Vagina (tissue), 2 donors: ENCODE measurements at regions not wholly inside any gene's neighbourhood (a gene's known extent, or its start where the extent isn't known, plus 50 kb on each side); places are given as distances from the start of the nearest gene placed in this dataset.

Source experiments
- DNase-seq, 2 donors: peaks; one replicate each; pipeline ENCODE4 v3.0.0-alpha.2; 2017; ENCODE audit errors: extremely low spot score in 2 of 2
- H3K27ac ChIP-seq: fragments of 200-600 bp; sonication (generic); one replicate; pipeline ENCODE4 v1.5.1; 2019
- H3K27me3 ChIP-seq: fragments of 200-600 bp; sonication (generic); one replicate; pipeline ENCODE4 v1.5.1; 2019
- H3K36me3 ChIP-seq, 2 donors: fragments of 200-600 bp; sonication (generic); one replicate each; pipeline ENCODE4 v1.5.1; 2017 to 2019
- H3K4me1 ChIP-seq: fragments of 200-600 bp; sonication (generic); one replicate; pipeline ENCODE4 v1.5.1; 2019
- H3K4me3 ChIP-seq, 2 donors: fragments of 200-600 bp; sonication (generic); 1 replicate in 1 of 2; 2 replicates in 1 of 2; pipeline ENCODE4 v1.5.1; 2016 to 2019
- H3K9me3 ChIP-seq: fragments of 200-600 bp; sonication (generic); one replicate; pipeline ENCODE4 v1.5.1; 2019
- CTCF ChIP-seq, 3 experiments: fragments of 450-650 bp in 2 of 3; fragments of 200-600 bp in 1 of 3; sonication (generic) in 1 of 3; IDR thresholded peaks; one replicate each; pipeline ENCODE4 v1.5.1; 2017 to 2019; ENCODE audit warnings: antibody characterized with exemption in 3 of 3, mild to moderate bottlenecking in 2 of 3, moderate library complexity in 2 of 3
- POLR2A ChIP-seq, 2 donors: fragments of 450-650 bp; IDR thresholded peaks; one replicate each; pipeline ENCODE4 v1.6.1; 2017; ENCODE audit warnings: antibody characterized with exemption in 2 of 2, mild to moderate bottlenecking in 2 of 2, moderate library complexity in 2 of 2
- POLR2AphosphoS5 ChIP-seq, 2 donors: sonication (generic); formaldehyde crosslinking; IDR thresholded peaks; one replicate each; pipeline ENCODE4 v1.9.0; 2017; ENCODE audit warnings: antibody characterized with exemption in 2 of 2, mild to moderate bottlenecking in 2 of 2, low read depth in 1 of 2; ENCODE audit not compliant: insufficient read depth in 1 of 2
- intact Hi-C: fragments of 100-400 bp; cut with DNase I; formaldehyde crosslinking; loops from one replicate; pipeline ENCODE4 v1.15.1; 2023

GRCh38 chr7:156543699-156544598, 96.6 kb upstream of the RNF32 start:
- intact Hi-C loops = no loop called here
- DNase-seq = no peak
- TF ChIP-seq POLR2AphosphoS5 (IDR thresholded peaks at IDR 0.05; ENCODE audit: insufficient read depth in 1 of 2, low read depth in 1 of 2) = no peak
- TF ChIP-seq POLR2A (IDR thresholded peaks at IDR 0.05) = no peak
- no peak for TF ChIP-seq CTCF (IDR thresholded peaks at IDR 0.05)
- no peaks in the 10 kb centered on the region for H3K27me3 ChIP-seq
- no peaks in the 10 kb centered on the region for H3K36me3 ChIP-seq
- no peaks in the 10 kb centered on the region for H3K4me1 ChIP-seq
- no peak overlapping the region for H3K27ac ChIP-seq
- no peak overlapping the region for H3K4me3 ChIP-seq
- no peaks in the 10 kb centered on the region for H3K9me3 ChIP-seq

- no peak for DNase-seq
- Histone ChIP-seq H3K27me3 (no peaks in the 10 kb centered on the region), H3K9me3 (no peaks in the 10 kb centered on the region), H3K4me3 (no peak overlapping the region), H3K4me1 (no peaks in the 10 kb centered on the region), H3K27ac (no peak overlapping the region), H3K36me3 (no peaks in the 10 kb centered on the region)
- TF ChIP-seq POLR2AphosphoS5 (IDR thresholded peaks at IDR 0.05; ENCODE audit: insufficient read depth in 1 of 2, low read depth in 1 of 2) = no peak
- intact Hi-C loops = no loop called here
Measured at GRCh38 chr7:156540619-156541165, 99.9 kb upstream of the RNF32 start.

DNA sequence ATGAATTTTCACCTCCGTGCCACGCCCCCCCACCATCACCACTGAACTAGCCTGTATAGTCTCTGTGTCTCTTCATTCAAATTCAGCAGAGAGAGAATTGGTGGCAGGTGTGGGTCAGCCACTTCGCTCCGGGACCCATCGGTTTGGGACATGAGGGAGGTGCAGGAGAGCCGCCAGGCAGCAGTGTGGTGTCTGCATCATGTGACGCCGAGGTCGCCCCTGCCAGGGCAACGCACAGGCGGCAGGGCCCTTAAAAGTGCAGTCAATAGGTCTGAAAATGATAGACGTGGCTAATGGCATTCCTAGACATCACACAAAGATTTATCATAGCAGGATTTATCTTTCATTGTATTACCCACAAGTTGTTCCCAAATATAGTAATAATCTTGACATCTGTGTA, 100.6 kb upstream of the RNF32 start:
- TF ChIP-seq POLR2AphosphoS5 (IDR thresholded peaks at IDR 0.05; ENCODE audit: insufficient read depth in 1 of 2, low read depth in 1 of 2) (no peak), POLR2A (IDR thresholded peaks at IDR 0.05) (no peak), CTCF (IDR thresholded peaks at IDR 0.05) (no peak)
- no peak for DNase-seq

DNA sequence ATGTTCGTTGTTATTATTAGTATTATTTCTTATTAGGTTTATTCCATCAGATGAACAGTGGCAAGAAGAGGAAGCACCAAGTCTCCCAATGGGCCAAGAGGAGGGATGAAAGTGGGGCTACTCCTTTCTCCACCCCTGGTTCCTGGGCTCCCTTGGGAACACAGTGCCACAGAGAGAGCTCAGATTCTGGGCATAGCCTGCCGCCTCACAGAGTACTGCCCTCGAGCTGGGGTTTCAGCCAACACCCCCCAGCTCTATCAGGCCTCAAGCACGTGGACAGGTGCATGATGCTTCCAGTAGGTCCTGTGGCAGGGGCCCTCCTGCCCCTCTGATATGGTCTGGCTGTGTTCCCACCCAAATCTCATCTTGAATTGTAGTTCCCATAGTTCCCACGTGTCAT, 103.6 kb upstream of the RNF32 start:
- Histone ChIP-seq H3K9me3 (no peaks in the 10 kb centered on the region), H3K27ac (no peak overlapping the region), H3K36me3 (no peaks in the 10 kb centered on the region), H3K27me3 (no peaks in the 10 kb centered on the region), H3K4me3 (no peak overlapping the region), H3K4me1 (no peaks in the 10 kb centered on the region)
- DNase-seq = no peak
- TF ChIP-seq CTCF (IDR thresholded peaks at IDR 0.05) = no peak
- TF ChIP-seq POLR2A (IDR thresholded peaks at IDR 0.05) = no peak
- no peak for TF ChIP-seq POLR2AphosphoS5 (IDR thresholded peaks at IDR 0.05; ENCODE audit: insufficient read depth in 1 of 2, low read depth in 1 of 2)
- intact Hi-C loops = no loop called here

More for the DNA sequence above, 100.6 kb upstream of the RNF32 start:
- Histone ChIP-seq H3K4me1 (no peaks in the 10 kb centered on the region), H3K27ac (no peak overlapping the region), H3K9me3 (no peaks in the 10 kb centered on the region), H3K27me3 (no peaks in the 10 kb centered on the region), H3K36me3 (no peaks in the 10 kb centered on the region), H3K4me3 (no peak overlapping the region)
- intact Hi-C loops = no loop called here

DNA sequence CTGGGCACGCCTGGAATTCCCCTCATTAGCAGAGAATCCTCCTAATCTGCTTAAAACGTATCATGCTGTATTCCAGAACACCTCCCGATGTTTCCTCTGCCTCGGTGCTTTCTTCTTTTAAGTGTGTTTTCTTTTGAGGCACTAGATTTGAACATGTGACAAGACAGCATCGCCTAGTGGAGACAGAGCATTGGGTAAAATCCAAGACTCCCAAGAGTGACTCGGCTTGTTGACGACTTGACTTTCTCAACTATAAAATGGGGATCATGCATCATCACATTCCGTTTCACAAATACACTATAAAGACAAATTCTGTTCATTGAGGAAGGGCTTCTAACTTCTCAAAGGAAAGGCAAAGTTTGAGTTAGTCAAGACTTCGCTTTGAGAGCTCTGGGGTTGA, 105.6 kb upstream of the RNF32 start:
- TF ChIP-seq POLR2A (IDR thresholded peaks at IDR 0.05) (no peak), POLR2AphosphoS5 (IDR thresholded peaks at IDR 0.05; ENCODE audit: insufficient read depth in 1 of 2, low read depth in 1 of 2) (no peak), CTCF (IDR thresholded peaks at IDR 0.05) (no peak)
- no peaks in the 10 kb centered on the region for H3K9me3 ChIP-seq
- H3K27me3 ChIP-seq = no peaks in the 10 kb centered on the region
- no peaks in the 10 kb centered on the region for H3K36me3 ChIP-seq
- DNase-seq = no peak
- no peaks in the 10 kb centered on the region for H3K4me1 ChIP-seq
- H3K4me3 ChIP-seq = no peak overlapping the region
- H3K27ac ChIP-seq = no peak overlapping the region
- intact Hi-C loops = no loop called here
